Osteocyte (in vitro differentiated cells): ENCODE measurements at regions not wholly inside any gene's neighbourhood (a gene's known extent, or its start where the extent isn't known, plus 50 kb on each side); places are given as distances from the start of the nearest gene placed in this dataset.

Source experiments
- DNase-seq: peaks from one replicate; pipeline ENCODE4 v3.0.0; 2021; ENCODE audit warnings: mixed read lengths; ENCODE audit not compliant: unreplicated experiment; ENCODE audit errors: extremely low spot score
- H3K27ac Mint-ChIP-seq: one replicate; pipeline ENCODE4 v1.8.0; 2021; ENCODE audit warnings: mild to moderate bottlenecking, mixed read lengths; ENCODE audit not compliant: unreplicated experiment
- H3K27me3 Mint-ChIP-seq: one replicate; pipeline ENCODE4 v1.8.0; 2021; ENCODE audit warnings: mixed read lengths; ENCODE audit not compliant: unreplicated experiment
- H3K36me3 Mint-ChIP-seq: one replicate; pipeline ENCODE4 v1.8.0; 2021; ENCODE audit warnings: mixed read lengths; ENCODE audit not compliant: unreplicated experiment
- H3K4me1 Mint-ChIP-seq: one replicate; pipeline ENCODE4 v1.8.0; 2021; ENCODE audit warnings: mixed read lengths; ENCODE audit not compliant: unreplicated experiment
- H3K4me3 Mint-ChIP-seq: one replicate; pipeline ENCODE4 v1.8.0; 2021; ENCODE audit warnings: mild to moderate bottlenecking, moderate library complexity, mixed read lengths; ENCODE audit not compliant: unreplicated experiment
- H3K9me3 Mint-ChIP-seq: one replicate; pipeline ENCODE4 v1.8.0; 2021; ENCODE audit warnings: mixed read lengths; ENCODE audit not compliant: unreplicated experiment
- TF ChIP-seq, protein P1 (sequence below): fragments of 200-600 bp; sonication (generic); IDR thresholded peaks from 2 replicates; pipeline ENCODE4 v1.5.0; 2021; ENCODE audit warnings: antibody characterized with exemption, mild to moderate bottlenecking, moderate library complexity

GRCh38 chr1:30596891-30597290, 126.5 kb downstream of the MATN1 start:
- Mint-ChIP-seq H3K4me1 (no peaks in the 10 kb centered on the region), H3K9me3 (no peaks in the 10 kb centered on the region), H3K4me3 (no peak overlapping the region), H3K27me3 (peaks cover 6% of the 10 kb centered on the region), H3K36me3 (no peaks in the 10 kb centered on the region), H3K27ac (no peak overlapping the region)
- peak; percentile 54 for DNase-seq
- TF ChIP-seq, protein P1, sequence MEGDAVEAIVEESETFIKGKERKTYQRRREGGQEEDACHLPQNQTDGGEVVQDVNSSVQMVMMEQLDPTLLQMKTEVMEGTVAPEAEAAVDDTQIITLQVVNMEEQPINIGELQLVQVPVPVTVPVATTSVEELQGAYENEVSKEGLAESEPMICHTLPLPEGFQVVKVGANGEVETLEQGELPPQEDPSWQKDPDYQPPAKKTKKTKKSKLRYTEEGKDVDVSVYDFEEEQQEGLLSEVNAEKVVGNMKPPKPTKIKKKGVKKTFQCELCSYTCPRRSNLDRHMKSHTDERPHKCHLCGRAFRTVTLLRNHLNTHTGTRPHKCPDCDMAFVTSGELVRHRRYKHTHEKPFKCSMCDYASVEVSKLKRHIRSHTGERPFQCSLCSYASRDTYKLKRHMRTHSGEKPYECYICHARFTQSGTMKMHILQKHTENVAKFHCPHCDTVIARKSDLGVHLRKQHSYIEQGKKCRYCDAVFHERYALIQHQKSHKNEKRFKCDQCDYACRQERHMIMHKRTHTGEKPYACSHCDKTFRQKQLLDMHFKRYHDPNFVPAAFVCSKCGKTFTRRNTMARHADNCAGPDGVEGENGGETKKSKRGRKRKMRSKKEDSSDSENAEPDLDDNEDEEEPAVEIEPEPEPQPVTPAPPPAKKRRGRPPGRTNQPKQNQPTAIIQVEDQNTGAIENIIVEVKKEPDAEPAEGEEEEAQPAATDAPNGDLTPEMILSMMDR = no peak

DNA sequence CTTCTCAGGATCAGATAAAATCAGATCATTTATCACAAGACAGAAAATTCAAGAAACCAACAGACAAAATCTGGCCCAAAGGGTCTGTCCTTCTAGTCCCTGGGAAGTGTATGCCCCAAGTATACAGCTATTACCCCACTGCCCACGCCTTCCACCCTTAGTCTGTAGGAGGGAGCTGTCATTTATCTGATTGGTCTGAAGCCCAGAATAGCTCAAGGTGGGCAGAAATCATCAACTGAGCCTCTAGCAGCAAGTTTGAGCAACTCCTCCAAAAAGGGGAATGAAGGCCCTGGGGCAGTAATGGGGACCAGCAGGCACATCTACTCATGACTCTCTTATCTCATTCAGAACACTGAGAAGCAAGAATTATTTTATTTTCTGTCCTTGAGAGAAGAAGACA, 126.9 kb downstream of the MATN1 start:
- peak; percentile 63 for DNase-seq
- no peaks in the 10 kb centered on the region for H3K9me3 Mint-ChIP-seq
- peaks cover 6% of the 10 kb centered on the region for H3K27me3 Mint-ChIP-seq
- H3K36me3 Mint-ChIP-seq = no peaks in the 10 kb centered on the region
- TF ChIP-seq, protein P1 = no peak
- no peak overlapping the region for H3K27ac Mint-ChIP-seq
- H3K4me1 Mint-ChIP-seq = no peaks in the 10 kb centered on the region
- H3K4me3 Mint-ChIP-seq = no peak overlapping the region

GRCh38 chr1:30589083-30589482, 134.3 kb downstream of the MATN1 start:
- no peak overlapping the region for H3K4me3 Mint-ChIP-seq
- H3K27me3 Mint-ChIP-seq = peaks cover 4% of the 10 kb centered on the region
- TF ChIP-seq, protein P1 = no peak
- no peak overlapping the region for H3K27ac Mint-ChIP-seq
- H3K36me3 Mint-ChIP-seq = no peaks in the 10 kb centered on the region
- H3K9me3 Mint-ChIP-seq = peaks cover 3% of the 10 kb centered on the region
- peak; percentile 34 for DNase-seq
- H3K4me1 Mint-ChIP-seq = no peaks in the 10 kb centered on the region

GRCh38 chr1:30588311-30589073, 134.9 kb downstream of the MATN1 start:
- H3K27me3 Mint-ChIP-seq = peaks cover 2% of the 10 kb centered on the region
- peaks cover 3% of the 10 kb centered on the region for H3K9me3 Mint-ChIP-seq
- TF ChIP-seq, protein P1 = no peak
- H3K36me3 Mint-ChIP-seq = no peaks in the 10 kb centered on the region
- H3K4me1 Mint-ChIP-seq = no peaks in the 10 kb centered on the region
- no peak overlapping the region for H3K4me3 Mint-ChIP-seq
- DNase-seq = peak; percentile 68
- no peak overlapping the region for H3K27ac Mint-ChIP-seq

DNA sequence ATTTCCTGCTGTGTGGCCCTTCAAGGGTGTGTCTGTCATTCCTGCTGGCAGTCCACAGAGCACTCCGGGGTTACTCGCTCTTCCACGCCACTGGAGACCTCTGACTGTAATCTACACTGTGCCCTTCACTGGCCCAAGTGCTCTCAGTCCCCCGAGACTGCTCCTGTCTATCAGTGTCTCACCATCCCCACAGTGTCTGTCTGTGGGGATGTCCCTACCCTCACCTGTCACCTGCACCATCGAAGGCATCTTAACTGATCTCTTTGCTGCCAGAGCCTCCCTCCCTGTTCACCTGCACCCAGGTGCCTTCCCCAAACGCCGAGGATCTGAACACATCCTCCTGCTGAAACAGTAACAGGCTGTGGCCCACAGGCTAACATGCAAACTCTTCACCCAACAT, 136.7 kb downstream of the MATN1 start:
- Mint-ChIP-seq H3K4me3 (no peak overlapping the region), H3K27me3 (no peaks in the 10 kb centered on the region), H3K36me3 (no peaks in the 10 kb centered on the region), H3K4me1 (no peaks in the 10 kb centered on the region), H3K27ac (no peak overlapping the region), H3K9me3 (peaks cover 16% of the 10 kb centered on the region)
- TF ChIP-seq, protein P1 = no peak
- no peak for DNase-seq
